Keratinocyte (primary cell): ENCODE measurements at regions not wholly inside any gene's neighbourhood (a gene's known extent, or its start where the extent isn't known, plus 50 kb on each side); places are given as distances from the start of the nearest gene placed in this dataset.

ENCODE experiments used
- DNase-seq: peaks from one replicate; pipeline ENCODE4 v3.0.0-alpha.2; 2011; ENCODE audit warnings: low read depth, missing footprints, low spot score
- FAIRE-seq: peaks from 2 replicates; lab custom pipeline; 2011; peaks lifted over from hg19 to GRCh38; lab: Jason Lieb, UNC
- H2AFZ ChIP-seq: 2 replicates; pipeline ENCODE4 v1.6.0; 2012; ENCODE audit warnings: low read length, control low read depth, inconsistent platforms; ENCODE audit not compliant: control insufficient read depth
- H3K27ac ChIP-seq: 2 replicates; pipeline ENCODE4 v1.5.1; 2011; ENCODE audit warnings: low read length; ENCODE audit not compliant: control insufficient read depth, insufficient read depth
- H3K27me3 ChIP-seq: 3 replicates; pipeline ENCODE4 v1.6.0; 2011; ENCODE audit warnings: low read length; ENCODE audit not compliant: control insufficient read depth, insufficient read depth; ENCODE audit errors: extremely low read depth
- H3K36me3 ChIP-seq, 2 experiments: 2 replicates in 1 of 2; 3 replicates in 1 of 2; pipeline ENCODE4 v1.5.1; 2011; ENCODE audit warnings: low read length in 2 of 2, mild to moderate bottlenecking in 1 of 2; ENCODE audit not compliant: control insufficient read depth in 2 of 2, insufficient read depth in 2 of 2; ENCODE audit errors: extremely low read depth in 1 of 2
- H3K4me1 ChIP-seq: 3 replicates; pipeline ENCODE4 v1.5.1; 2011; ENCODE audit warnings: low read length; ENCODE audit not compliant: control insufficient read depth, insufficient read depth; ENCODE audit errors: extremely low read depth
- H3K4me2 ChIP-seq: 3 replicates; pipeline ENCODE4 v1.6.0; 2011; ENCODE audit warnings: low read depth, low read length; ENCODE audit not compliant: control insufficient read depth, insufficient read depth; ENCODE audit errors: extremely low read depth
- H3K4me3 ChIP-seq, 3 experiments: fragments of 200-600 bp in 1 of 3; sonication (generic) in 1 of 3; 2 replicates in 2 of 3; 3 replicates in 1 of 3; pipeline ENCODE4 v1.5.1; 2011 to 2016; ENCODE audit warnings: low read length in 3 of 3, mild to moderate bottlenecking in 3 of 3, control low read depth in 2 of 3, inconsistent platforms in 1 of 3, low read depth in 1 of 3, mixed read lengths in 1 of 3, mixed run types in 1 of 3, moderate library complexity in 1 of 3; ENCODE audit not compliant: control insufficient read depth in 2 of 3, insufficient read depth in 2 of 3; ENCODE audit errors: extremely low read depth in 1 of 3
- H3K79me2 ChIP-seq: 2 replicates; pipeline ENCODE4 v1.6.0; 2012; ENCODE audit warnings: low read length; ENCODE audit not compliant: control insufficient read depth, insufficient read depth
- H3K9ac ChIP-seq: 3 replicates; pipeline ENCODE4 v1.6.0; 2011; ENCODE audit warnings: low read length; ENCODE audit not compliant: control insufficient read depth, insufficient read depth; ENCODE audit errors: extremely low read depth
- H3K9me1 ChIP-seq: 3 replicates; pipeline ENCODE4 v1.6.0; 2011; ENCODE audit warnings: low read length; ENCODE audit not compliant: control insufficient read depth, insufficient read depth; ENCODE audit errors: extremely low read depth
- H3K9me3 ChIP-seq: 2 replicates; pipeline ENCODE4 v1.5.1; 2012; ENCODE audit warnings: low read depth, low read length; ENCODE audit not compliant: control insufficient read depth
- H4K20me1 ChIP-seq: 3 replicates; pipeline ENCODE4 v1.6.0; 2011; ENCODE audit warnings: low read length; ENCODE audit not compliant: control insufficient read depth, insufficient read depth; ENCODE audit errors: extremely low read depth
- CTCF ChIP-seq, 3 experiments: IDR thresholded peaks in 1 of 3; conservative IDR thresholded peaks in 1 of 3; optimal IDR thresholded peaks in 1 of 3; 2 replicates in 2 of 3; 3 replicates in 1 of 3; pipeline versions ENCODE3 to v1.5.1; 2011; ENCODE audit warnings: low read length in 3 of 3, mild to moderate bottlenecking in 3 of 3, moderate library complexity in 2 of 3, control low read depth in 1 of 3, inconsistent platforms in 1 of 3; ENCODE audit not compliant: insufficient read depth in 2 of 3; ENCODE audit errors: extremely low read depth in 1 of 3
- EZH2 ChIP-seq: IDR thresholded peaks from one replicate; pipeline ENCODE4 v1.6.1; 2012; ENCODE audit warnings: inconsistent platforms, mild to moderate bottlenecking, low read length, moderate library complexity
- dilution Hi-C: fragments of 300-500 bp; cut with MboI; formaldehyde crosslinking; loops from one replicate; pipeline ENCODE4 v1.7.0; 2020; ENCODE audit warnings: low sequenced_read_pairs; ENCODE audit not compliant: extremely low pct_ligation_motif_present

- Histone ChIP-seq H3K9me1 (no peaks in the 10 kb centered on the region), H3K36me3 (no peaks in the 10 kb centered on the region), H3K4me1 (no peaks in the 10 kb centered on the region), H3K27me3 (no peaks in the 10 kb centered on the region), H2AFZ (no peak overlapping the region), H3K4me2 (no peak overlapping the region), H3K4me3 (no peak overlapping the region), H4K20me1 (no peaks in the 10 kb centered on the region), H3K9me3 (no peaks in the 10 kb centered on the region), H3K79me2 (no peaks in the 10 kb centered on the region), H3K27ac (no peak overlapping the region), H3K9ac (no peak overlapping the region)
- DNase-seq (no peak), FAIRE-seq (no peak)
- dilution Hi-C loops, result no loop called here
- TF ChIP-seq EZH2 (no peak), CTCF (optimal IDR thresholded peaks at IDR 0.05 in 1 of 3, IDR thresholded peaks at IDR 0.05 in 1 of 3, conservative IDR thresholded peaks at IDR 0.05 in 1 of 3; ENCODE audit: extremely low read depth in 1 of 3, insufficient read depth in 2 of 3, low read length in 3 of 3) (no peak)
These were observed 204.2 kb upstream of the ONECUT1 start for GRCh38 chr15:52994290-52994689.

DNA sequence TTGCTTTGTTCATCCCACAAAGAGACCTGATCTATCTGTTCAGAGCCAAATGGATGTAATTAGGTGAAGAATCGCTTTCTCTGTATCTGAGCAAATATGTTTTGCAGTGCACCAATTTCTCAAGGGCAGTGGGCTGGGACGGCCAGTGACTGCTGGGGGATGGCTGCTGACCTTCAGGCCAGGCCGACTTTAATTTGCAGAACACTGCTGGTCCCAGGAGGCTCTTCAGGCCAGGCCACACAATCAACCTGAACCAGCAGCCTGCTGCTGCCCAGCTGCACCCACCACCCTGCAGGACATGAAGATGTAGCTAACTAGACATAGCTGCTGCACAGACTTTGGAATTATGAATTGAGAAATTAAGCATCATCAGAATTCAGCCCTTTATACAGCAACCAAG, 194.4 kb upstream of the ONECUT1 start:
- Histone ChIP-seq H3K27ac (no peak overlapping the region), H3K4me1 (no peaks in the 10 kb centered on the region)
- FAIRE-seq, result no peak

More for the DNA sequence above, 194.4 kb upstream of the ONECUT1 start:
- Histone ChIP-seq H3K4me3 (no peak overlapping the region), H2AFZ (no peak overlapping the region), H4K20me1 (no peaks in the 10 kb centered on the region), H3K9ac (no peak overlapping the region), H3K36me3 (no peaks in the 10 kb centered on the region), H3K79me2 (no peaks in the 10 kb centered on the region), H3K9me3 (no peaks in the 10 kb centered on the region), H3K4me2 (no peak overlapping the region), H3K27me3 (no peaks in the 10 kb centered on the region), H3K9me1 (no peaks in the 10 kb centered on the region)
- no peak for DNase-seq
- TF ChIP-seq CTCF (optimal IDR thresholded peaks at IDR 0.05 in 1 of 3, IDR thresholded peaks at IDR 0.05 in 1 of 3, conservative IDR thresholded peaks at IDR 0.05 in 1 of 3; ENCODE audit: extremely low read depth in 1 of 3, insufficient read depth in 2 of 3, low read length in 3 of 3), result no peak
- no peak for TF ChIP-seq EZH2
- dilution Hi-C loops, result no loop called here
